Uterus (tissue), 2 donors: ENCODE measurements at regions not wholly inside any gene's neighbourhood (a gene's known extent, or its start where the extent isn't known, plus 50 kb on each side); places are given as distances from the start of the nearest gene placed in this dataset.

Source experiments
- POLR2A ChIP-seq, 2 donors: fragments of 450-650 bp; IDR thresholded peaks; one replicate each; pipeline ENCODE4 v1.6.1; 2016; ENCODE audit warnings: antibody characterized with exemption in 2 of 2, mild to moderate bottlenecking in 1 of 2, moderate library complexity in 1 of 2
- TF ChIP-seq, protein P1 (sequence below), 4 experiments: fragments of 200-600 bp in 2 of 4; fragments of 450-650 bp in 2 of 4; sonication (generic) in 2 of 4; IDR thresholded peaks; one replicate each; pipeline ENCODE4 v1.5.1; 2016 to 2019; ENCODE audit warnings: antibody characterized with exemption in 4 of 4, mild to moderate bottlenecking in 2 of 4, moderate library complexity in 1 of 4

DNA sequence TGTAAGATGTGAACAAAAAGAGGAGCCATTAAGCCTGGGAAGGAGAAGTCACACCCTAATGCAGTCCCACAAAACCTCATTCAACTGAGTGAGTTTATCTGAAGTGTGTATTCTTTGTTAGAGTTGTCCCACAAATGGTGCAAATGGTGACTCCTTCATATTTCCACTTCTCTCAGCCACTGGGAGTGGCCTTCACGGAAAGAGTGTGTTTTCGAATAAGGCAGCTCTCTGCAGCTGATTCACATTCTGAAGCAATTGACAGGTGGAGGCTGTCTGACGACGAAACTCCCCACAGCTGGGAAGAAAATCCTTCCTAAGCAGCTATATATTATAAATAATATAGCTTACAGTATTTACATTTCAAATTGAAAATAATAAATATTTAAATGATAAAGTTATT is 318.8 kb upstream of the TMEFF2 start:
- TF ChIP-seq, protein P1, sequence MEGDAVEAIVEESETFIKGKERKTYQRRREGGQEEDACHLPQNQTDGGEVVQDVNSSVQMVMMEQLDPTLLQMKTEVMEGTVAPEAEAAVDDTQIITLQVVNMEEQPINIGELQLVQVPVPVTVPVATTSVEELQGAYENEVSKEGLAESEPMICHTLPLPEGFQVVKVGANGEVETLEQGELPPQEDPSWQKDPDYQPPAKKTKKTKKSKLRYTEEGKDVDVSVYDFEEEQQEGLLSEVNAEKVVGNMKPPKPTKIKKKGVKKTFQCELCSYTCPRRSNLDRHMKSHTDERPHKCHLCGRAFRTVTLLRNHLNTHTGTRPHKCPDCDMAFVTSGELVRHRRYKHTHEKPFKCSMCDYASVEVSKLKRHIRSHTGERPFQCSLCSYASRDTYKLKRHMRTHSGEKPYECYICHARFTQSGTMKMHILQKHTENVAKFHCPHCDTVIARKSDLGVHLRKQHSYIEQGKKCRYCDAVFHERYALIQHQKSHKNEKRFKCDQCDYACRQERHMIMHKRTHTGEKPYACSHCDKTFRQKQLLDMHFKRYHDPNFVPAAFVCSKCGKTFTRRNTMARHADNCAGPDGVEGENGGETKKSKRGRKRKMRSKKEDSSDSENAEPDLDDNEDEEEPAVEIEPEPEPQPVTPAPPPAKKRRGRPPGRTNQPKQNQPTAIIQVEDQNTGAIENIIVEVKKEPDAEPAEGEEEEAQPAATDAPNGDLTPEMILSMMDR (IDR thresholded peaks at IDR 0.05), result no peak
- TF ChIP-seq POLR2A (IDR thresholded peaks at IDR 0.05), result no peak
